HG03060 (cell line): ENCODE measurements at regions not wholly inside any gene's neighbourhood (a gene's known extent, or its start where the extent isn't known, plus 50 kb on each side); places are given as distances from the start of the nearest gene placed in this dataset.
"Not testable (repeated sequence)": the region's sequence is repeated elsewhere in the genome, so short reads cannot be mapped to it uniquely, and the experiment has no call there.

Source experiments
- ATAC-seq: cut with Tn5 transposase; IDR thresholded peaks from one replicate; pipeline ENCODE4 v1.9.1; 2021; ENCODE audit warnings: low read depth, moderate number of reproducible peaks; ENCODE audit not compliant: unreplicated experiment

DNA sequence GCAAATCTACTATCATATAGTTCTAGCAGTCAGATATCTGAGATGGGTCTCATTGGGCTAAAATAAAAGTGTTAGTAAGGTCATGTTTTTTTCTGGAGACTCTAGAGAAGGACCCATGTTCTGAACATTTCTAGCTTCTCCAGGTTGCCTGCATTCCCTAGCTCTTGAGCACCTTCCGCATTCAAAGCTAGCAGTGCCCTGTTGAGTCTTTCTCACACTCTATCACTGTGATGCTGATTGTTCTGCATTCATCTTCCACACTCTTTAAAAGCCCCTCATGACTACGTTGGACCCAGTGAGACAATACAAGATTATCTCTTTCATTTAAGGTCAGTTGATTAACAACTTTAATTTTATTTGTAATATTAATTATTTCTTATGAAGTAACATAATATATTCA is 433.3 kb upstream of the CHORDC1 start:
- no peak for ATAC-seq

DNA sequence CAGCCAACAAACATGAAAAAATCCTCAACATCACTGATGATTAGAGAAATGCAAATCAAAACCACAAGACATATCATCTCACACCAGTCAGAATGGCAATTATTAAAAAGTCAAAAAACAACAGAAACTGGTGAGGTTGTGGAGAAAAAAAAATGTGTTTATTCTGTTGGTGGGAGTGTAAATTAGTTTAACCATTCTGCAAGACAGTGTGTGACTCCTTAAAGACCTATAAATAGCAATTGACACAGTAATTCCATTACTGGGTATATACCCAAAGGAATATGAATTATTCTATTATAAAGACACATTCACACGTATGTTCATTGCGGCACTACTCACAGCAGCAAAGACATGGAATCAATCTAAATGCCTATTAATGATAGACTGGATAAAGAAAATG is 427.3 kb upstream of the CHORDC1 start:
- no peak for ATAC-seq

DNA sequence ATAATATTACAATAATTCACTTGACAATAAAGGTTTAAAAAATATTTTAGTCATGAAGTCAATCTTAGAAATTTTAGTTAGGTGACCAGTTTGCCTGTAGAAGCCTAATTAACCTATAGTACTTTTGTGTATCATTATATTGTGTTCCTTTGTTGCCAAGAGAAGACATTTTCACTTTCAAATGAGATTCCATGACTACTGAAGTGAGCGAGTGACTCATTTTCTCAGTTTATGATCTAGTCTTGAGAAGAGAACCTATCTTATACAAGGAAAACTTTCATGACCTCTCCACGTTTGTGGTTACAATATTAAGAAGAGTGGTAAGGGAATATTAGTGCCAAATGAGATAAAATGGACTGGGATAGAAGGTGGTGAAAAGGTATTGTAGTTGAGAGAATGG is 423.9 kb upstream of the CHORDC1 start:
- ATAC-seq: no peak

DNA sequence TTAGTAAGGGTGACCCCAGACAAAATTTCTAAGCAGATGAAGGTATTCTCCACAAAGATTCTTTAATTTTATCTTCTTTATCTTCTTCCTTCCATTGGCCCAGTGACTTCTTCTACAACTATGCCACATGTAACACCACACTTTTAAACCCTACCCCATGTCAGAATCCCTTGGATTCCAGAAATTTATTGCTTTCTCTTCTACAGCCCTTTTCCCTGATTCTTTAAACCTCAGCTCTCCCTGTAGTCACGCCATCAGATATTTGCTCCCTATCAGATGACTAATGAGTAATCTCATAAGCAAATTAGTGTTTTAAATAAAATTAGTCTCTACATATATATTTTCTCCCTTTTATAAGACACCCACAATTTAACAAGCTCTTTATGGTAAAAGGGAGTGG is 423.4 kb upstream of the CHORDC1 start:
- no peak for ATAC-seq

DNA sequence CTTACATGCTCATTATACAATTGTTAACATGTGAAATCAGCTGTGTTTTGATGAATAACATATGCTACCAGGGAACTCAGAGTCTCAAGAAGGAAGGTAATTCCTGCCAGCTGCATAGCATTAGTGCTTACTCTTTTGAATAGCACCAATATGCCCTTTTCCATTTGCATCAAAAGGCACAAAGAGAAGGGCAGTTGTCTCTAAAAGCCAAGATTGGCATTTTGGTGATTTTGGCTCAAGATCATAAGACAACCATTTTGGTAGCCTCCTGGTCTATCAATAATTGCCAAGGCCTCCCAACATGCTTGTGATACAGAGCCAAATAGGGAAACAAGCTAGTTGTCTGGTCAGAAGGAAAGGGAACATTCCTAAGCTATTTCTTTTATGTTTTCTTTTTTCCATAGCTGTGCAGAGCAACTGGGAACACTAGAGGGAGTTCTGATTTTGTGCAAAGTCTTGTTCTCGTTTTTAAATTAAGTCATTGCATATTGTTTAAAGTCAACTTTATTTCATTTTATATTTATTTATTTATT is 416.7 kb upstream of the CHORDC1 start:
- no peak for ATAC-seq

DNA sequence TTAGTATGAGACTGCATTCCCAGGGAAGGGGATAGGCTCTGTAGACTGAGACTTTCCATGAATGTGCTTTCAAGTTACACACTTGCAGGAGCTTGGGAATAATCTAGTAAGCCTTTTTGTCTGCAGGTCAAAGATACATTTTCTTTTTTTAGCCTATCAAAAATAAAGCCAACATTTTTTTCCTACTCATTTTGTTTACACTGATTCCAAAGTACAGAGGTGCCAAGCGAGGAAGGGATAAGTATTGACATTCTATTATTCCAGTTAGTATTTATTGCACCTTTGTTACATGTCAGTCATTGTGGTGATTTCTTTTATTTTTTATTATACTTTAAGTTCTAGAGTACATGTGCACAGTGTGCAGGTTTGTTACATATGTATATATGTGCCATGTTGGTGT is 413.0 kb upstream of the CHORDC1 start:
- no peak for ATAC-seq

DNA sequence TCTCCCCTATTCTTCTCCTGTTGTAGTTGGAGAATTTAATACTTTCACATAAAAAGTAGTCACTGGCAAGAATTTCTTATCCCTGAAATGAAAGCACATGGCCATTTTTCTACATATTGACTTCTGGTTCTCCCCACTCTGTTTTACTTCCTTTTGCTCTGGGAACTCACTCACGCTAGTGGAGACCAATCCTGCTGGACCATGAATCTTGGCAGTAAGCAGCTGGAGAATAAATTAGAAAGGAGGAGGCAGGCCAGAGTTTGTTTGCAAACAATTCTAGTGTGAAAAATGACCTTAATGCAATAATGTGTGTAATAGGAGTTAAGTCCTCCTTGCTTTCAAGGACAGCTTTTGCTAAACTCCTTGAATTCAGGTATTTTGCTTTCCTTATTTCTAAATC is 412.3 kb upstream of the CHORDC1 start:
- ATAC-seq: no peak

DNA sequence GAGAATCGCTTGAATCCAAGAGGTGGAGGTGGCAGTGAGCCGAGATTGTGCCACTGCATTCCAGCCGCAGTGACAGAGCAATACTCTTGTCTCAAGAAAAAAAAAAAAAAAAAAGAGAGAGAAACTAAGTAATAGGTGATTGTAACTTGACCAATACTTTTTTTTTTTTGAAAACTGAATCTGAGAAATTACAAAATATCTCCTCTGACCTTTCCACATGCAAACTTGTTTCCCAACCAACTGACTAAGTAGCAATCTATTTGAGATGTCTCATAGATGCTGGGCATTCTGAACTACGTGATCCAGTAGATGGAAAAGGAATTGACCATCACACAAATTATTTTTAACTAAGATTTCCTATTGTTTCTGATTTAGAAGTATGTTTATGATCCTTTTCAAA is 407.3 kb upstream of the CHORDC1 start:
- ATAC-seq: no peak

DNA sequence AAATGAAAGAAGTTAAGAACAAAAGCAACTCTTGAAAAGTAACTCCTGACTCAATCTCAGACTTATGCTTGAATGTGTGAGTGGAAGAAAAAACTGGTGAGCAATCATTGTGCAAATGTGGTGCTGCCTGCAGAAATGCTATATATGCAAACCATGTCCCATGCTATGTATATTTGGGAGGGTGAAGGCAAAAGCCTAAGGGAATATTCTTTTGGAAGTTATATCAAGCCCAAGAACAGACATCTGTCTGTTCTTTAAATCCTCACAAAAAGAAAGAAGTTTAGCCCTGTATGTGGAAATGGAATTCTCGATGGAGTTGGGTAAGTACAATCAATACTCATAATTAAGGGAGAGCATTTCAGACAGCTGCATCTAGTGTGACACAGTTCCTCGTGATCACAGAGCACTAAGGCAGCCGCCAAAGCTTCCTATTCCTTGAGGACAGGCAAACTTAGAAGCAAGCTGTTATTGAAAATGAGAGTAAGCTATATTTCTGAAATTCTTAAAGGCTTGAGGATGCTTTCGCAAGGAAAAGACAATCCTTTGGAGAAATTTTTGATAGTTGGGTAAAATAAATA is 406.5 kb upstream of the CHORDC1 start:
- ATAC-seq: no peak

DNA sequence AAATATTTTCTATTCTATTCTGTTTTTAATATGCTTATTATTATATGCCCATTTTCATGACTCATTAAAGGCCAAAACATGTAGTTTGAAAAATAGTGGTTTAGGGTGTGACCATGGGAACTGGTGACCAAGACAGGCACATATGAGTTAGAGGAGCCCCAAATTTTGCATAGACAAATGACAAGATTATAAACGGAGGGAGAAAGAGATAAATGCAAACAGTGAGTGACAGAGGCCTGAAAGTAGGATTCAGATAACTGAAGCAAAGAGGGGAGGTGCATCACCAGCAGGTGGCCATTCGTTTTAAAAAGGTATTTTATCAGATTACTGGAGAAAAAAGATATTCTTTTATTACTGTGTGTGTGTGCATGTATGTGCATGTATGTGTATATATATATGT is 391.5 kb upstream of the CHORDC1 start:
- no peak for ATAC-seq

DNA sequence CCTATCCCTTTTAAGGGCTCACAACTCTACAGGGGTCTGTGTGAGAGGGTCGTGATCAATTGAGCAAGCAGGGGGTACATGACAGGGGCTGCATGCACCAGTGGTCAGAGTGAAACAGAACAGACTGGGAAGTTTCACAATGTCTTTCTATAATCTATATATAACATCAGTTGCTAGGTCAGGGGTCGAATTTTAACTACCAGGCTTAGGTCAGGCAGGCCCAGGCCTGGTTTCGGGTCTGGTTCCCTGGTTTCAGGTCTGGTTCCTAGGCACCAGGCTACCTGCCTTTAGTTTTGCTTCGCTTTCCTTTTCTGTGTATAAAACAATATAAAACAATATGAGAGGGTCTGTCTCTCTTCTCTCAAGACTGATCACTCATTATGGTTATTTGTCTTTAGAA is 390.2 kb upstream of the CHORDC1 start:
- ATAC-seq: not testable (repeated sequence)

DNA sequence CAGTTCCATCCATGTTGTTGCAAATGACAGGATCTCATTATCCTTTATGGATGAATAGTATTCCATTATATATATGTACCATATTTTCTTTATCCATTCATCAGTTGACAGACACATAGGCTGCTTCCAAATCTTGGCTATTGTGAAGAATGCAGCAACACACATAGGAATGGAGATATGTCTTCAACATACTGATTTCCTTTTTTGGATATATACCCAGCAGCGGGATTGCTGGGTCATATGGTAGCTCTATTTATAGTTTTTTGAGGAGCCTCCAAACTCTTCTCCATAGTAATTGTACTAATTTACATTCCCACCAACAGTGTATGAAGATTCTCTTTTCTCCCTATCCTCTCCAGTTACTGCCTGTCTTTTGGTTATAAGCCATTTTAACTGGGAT is 383.9 kb upstream of the CHORDC1 start:
- no peak for ATAC-seq

DNA sequence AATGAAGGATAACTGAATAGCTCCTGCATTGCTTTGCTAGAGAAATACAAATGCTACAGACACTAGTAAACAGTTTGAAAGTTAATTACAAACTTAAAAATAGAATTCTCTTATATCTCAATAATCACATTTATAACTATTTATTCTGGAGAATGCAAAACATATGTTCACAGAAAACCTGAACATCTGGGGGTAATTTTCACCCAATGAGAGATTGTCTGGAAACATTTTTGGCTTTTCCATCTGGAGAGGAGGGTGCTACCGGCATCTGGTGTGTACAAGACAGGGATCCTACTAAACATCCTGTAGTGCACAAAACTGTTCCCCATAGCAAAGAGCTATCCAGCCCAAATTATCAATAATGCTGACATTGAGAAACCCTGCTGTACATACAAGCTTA is 378.4 kb upstream of the CHORDC1 start:
- no peak for ATAC-seq

DNA sequence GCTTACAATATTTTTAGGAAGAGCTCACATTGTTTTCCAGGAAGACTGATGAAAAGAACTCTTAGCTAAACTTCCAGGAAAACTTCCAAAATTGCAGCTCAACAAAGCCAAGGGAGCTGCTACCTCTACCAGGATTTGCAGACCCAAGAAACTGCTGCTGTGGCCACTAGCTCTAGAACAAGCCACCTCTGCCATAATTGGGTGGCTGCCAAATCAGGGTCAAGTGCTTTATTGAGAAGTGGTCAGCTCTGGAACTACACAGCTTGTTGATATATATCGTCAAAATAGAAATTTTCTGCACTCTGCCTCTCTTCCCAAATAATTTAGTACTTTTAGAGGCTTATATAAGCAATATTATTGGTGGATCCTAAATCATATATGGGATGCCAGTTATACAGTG is 371.8 kb upstream of the CHORDC1 start:
- no peak for ATAC-seq

DNA sequence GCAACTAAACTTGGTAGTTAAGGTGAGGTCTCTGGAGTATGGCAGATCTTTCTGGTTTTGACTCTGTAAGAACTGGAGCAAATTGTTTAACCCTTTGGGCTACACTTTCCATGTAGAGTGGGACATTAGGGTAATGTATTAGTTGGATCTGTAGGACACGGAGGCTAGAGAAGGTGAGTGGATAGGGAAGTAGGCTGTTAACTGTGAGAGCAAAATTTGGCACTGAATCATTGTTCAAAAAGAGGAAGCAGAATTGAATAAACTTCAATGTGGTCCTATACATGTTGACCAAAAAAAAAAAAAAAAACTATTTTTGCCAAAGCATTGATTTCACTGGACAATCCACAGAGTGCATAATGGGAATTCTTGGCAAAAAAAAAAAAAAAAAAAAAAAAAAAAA is 370.2 kb upstream of the CHORDC1 start:
- ATAC-seq: no peak

DNA sequence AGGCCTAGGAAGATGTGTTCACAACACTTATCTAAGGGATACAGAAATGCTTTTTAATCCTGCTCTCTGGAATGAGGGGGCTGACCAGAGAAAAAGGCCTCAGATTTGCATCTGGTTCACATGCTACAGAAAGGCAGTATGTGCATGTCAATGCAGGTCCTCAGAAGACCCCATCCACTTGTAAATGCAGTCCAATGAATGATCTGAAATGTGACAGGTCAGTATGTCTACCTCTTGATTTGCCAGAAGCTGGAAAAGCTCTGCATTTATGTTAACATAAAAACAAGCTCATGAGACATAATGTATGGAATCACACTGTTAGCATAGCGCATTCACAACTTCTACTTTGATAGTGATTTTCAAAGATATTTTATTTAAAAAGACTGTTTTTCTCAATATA is 367.4 kb upstream of the CHORDC1 start:
- no peak for ATAC-seq

DNA sequence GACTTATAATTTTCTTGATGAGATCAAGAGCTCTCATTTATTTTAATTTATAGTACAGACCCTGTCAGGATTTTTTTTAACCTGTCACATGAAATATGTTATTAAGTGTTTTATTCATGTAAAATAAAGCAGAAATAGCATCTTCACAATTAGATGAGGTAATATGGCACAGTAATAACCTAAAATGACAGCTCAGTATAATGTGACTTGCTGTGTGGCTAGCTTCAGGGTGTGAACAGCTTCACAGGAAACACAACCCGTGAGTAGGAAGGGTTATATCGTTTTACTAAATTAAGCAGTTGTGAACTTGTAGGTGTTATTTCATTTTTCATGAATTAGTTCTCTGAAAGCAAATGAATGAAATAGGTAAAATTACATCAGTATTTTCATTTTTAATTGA is 366.9 kb upstream of the CHORDC1 start:
- ATAC-seq: no peak

DNA sequence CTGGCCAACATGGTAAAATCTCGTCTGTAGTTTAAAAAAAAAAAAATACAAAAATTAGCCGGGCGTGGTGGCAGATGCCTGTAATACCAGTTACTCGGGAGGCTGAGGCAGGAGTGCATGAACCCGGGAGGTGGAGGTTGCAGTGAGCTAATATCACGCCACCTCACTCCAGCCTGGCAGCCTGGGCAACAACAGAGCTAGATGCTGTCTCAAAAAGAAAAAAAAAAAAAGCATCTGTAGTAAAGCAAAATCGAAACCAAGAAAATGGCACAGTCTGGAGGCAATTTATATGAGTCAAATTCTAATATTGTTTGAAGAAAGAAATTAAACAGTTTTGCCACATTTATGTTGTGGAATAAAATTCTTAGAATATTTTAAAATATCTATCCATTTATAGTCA is 365.0 kb upstream of the CHORDC1 start:
- ATAC-seq: no peak

DNA sequence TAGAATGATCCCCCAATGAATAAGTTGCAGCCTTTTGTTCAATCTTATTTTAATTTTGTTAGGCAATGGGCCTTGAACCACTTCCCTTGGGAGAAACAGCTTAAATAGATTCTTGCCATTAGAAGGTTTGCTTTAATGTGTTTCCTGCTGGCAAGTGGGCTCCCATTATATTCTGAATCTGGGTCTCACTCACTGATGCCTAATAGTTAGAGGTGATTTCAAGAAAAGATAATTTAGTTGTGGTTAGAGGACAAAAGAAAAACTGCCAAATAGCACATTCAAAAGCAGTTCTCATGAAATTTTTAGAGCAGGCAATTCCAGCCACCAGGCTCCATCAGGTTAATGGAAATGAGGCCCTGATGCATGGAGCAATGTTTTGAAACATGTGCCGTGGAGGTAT is 362.6 kb upstream of the CHORDC1 start:
- ATAC-seq: no peak

DNA sequence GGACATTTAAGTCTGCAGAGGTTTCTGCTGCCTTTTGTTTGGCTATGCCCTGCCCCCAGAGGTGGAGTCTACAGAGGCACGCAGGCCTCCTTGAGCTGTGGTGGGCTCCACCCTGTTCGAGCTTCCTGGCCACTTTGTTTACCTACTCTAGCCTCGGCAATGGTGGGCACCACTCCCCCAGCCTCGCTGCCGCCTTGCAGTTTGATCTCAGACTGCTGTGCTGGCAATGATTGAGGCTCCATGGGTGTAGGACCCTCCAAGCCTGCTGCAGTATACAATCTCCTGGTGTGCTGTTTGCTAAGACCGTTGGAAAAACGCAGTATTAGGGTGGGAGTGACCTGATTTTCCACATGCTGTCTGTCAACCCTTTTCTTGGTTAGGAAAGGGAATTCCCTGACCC is 360.1 kb upstream of the CHORDC1 start:
- ATAC-seq: not testable (repeated sequence)

DNA sequence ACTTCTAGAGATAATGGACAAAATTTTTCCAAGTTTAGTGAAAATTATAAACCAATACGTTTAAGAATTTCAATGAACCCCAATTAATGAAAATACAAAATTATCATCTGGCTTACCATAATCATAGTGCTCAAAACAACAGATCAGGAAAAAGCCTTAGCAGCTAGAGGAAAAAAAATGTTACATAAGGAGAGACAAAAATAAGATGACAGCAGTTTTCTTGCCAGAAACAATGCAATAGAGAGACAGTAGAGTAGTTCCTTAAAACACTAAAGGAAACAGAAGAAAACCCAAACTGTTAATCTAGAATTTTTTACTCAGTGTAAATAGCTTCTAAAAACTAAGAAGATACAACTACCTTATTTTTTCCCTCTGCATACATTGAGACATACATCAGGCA is 341.7 kb upstream of the CHORDC1 start:
- ATAC-seq: no peak

DNA sequence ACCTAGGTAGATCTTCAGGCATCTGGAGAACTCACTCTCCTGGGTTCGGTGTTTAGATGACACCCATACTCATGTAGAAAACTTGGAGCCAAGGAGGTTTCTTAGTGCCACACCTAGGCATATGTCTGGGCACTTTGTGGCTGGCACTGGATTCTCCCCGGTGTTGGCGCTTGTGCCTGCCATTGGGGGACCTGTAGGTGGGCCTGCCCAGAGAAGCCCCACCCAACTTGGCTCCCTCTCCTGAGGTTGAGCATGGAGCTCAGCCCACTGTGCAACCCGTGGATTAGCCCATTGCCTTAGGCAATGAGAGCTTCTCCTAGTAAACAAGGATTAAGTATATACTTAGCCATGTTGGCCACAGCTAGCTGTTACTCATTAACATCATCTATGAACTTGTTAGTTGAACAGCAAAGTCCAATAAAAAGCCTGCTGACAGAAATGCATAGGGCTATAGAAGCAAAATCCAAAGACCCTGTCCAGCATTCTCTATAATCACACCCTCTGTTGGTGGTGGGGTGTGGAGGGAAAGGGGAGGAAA is 335.5 kb upstream of the CHORDC1 start:
- ATAC-seq: no peak

DNA sequence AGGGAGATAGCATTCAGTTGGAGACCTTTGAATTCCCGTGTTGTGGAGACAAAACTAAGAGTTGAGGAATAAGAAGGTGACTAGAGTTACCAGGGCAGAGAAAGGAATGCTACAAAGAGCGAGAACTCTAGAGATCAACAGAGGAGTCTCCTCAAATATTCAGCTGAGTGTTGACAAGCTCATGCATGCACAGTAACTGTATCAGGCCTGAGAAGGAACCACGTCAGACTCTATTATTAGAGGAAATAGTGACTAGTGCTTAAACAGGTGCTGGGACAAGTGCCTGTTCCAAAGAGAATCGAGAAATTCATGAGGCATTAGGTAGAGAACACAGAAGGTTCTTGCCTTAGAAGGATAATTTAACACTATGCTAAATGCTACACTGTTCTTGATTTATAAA is 333.8 kb upstream of the CHORDC1 start:
- ATAC-seq: no peak
